ENCODE measurements at regions not wholly inside any gene's neighbourhood (a gene's known extent, or its start where the extent isn't known, plus 50 kb on each side); places are given as distances from the start of the nearest gene placed in this dataset.

- TF ChIP-seq, protein P1, sequence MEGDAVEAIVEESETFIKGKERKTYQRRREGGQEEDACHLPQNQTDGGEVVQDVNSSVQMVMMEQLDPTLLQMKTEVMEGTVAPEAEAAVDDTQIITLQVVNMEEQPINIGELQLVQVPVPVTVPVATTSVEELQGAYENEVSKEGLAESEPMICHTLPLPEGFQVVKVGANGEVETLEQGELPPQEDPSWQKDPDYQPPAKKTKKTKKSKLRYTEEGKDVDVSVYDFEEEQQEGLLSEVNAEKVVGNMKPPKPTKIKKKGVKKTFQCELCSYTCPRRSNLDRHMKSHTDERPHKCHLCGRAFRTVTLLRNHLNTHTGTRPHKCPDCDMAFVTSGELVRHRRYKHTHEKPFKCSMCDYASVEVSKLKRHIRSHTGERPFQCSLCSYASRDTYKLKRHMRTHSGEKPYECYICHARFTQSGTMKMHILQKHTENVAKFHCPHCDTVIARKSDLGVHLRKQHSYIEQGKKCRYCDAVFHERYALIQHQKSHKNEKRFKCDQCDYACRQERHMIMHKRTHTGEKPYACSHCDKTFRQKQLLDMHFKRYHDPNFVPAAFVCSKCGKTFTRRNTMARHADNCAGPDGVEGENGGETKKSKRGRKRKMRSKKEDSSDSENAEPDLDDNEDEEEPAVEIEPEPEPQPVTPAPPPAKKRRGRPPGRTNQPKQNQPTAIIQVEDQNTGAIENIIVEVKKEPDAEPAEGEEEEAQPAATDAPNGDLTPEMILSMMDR (IDR thresholded peaks at IDR 0.05; ENCODE audit: extremely low read depth, missing control alignments) = no peak
- no peak for DNase-seq (ENCODE audit: low spot score)
Measured at GRCh38 chr5:138659561-138659960, 84.4 kb upstream of the HSPA9 start.

DNA sequence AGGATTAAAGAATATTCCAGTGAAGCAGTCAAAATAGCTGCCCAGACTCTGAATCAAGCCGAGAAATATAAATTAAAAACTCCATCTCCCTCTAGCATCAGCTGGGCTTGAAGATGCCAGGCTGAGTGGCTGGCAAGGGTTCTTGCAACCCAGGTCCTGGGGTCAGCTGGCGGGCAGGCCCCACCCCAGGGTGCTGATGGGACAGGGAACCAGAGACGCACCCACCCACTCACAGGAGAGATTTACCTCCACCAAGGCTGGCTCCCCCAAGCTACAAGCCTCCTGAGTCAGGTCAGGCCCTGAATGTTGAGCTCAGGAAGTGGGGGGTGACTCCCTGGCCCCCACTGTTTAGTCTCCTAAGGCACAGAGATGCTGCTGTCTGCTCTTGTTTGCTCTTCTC, 83.9 kb upstream of the HSPA9 start:
- no peak for DNase-seq (ENCODE audit: low spot score)
- TF ChIP-seq, protein P1 (IDR thresholded peaks at IDR 0.05; ENCODE audit: extremely low read depth, missing control alignments) = no peak

DNA sequence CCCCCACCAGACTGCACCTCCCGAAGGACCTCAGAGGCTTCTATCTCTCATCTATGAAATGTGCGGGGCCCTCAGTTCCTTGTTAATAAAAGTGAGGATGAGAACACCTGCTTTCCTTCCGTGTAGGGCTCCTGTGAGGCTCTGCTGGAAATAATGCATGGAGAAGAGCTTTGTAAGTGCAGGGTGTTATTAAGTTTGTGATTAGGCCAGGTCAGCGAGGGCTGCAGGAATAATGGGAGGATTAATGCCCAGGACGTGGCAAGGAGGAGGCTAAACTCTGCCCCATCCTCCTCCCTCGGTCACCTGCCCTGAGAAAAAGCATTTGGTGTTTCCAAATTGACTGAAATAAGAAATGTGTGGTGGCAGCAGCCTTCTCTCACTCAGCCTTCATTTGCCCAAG, 83.5 kb upstream of the HSPA9 start:
- DNase-seq (ENCODE audit: low spot score) = no peak
- TF ChIP-seq, protein P1 (IDR thresholded peaks at IDR 0.05; ENCODE audit: extremely low read depth, missing control alignments) = no peak

DNA sequence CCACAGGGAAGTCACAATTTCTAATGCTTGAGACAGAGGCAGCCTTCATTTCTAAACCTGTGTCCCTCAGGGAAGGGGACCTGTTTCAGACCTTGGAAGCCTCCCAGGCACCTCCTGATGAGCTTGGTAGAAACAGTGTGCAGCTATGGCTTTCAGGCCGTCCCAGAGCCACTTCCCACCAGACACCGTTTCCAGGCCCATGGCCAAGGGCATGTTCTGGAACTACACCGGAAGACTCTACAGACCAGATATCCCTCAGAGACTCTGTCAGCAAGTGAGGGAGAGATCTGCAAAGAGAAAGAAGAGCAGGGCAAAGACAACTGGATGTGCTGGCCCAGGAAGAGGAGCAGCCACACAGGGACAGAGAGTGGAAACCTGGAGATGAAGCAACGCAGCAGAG, 82.2 kb upstream of the HSPA9 start:
- DNase-seq (ENCODE audit: low spot score) = no peak
- TF ChIP-seq, protein P1 (IDR thresholded peaks at IDR 0.05; ENCODE audit: extremely low read depth, missing control alignments) = no peak

- TF ChIP-seq, protein P1 (IDR thresholded peaks at IDR 0.05; ENCODE audit: extremely low read depth, missing control alignments) = no peak
Measured at GRCh38 chr5:138656916-138657315, 81.7 kb upstream of the HSPA9 start.

GRCh38 chr5:138655530-138656190, 80.5 kb upstream of the HSPA9 start:
- TF ChIP-seq, protein P1 (IDR thresholded peaks at IDR 0.05; ENCODE audit: extremely low read depth, missing control alignments) = no peak
- DNase-seq (ENCODE audit: low spot score) = no peak

More at GRCh38 chr5:138656916-138657315, 81.7 kb upstream of the HSPA9 start:
- no peak for DNase-seq (ENCODE audit: low spot score)

- peak; percentile 53 for DNase-seq (ENCODE audit: low spot score)
- TF ChIP-seq, protein P1 (IDR thresholded peaks at IDR 0.05; ENCODE audit: extremely low read depth, missing control alignments) = no peak
Measured at GRCh38 chr5:138654281-138654867, 79.2 kb upstream of the HSPA9 start.
